IMR-90 (cell line): ENCODE measurements at regions not wholly inside any gene's neighbourhood (a gene's known extent, or its start where the extent isn't known, plus 50 kb on each side); places are given as distances from the start of the nearest gene placed in this dataset.

Source experiments
- ATAC-seq: fragments of 200-7000 bp; cut with Tn5 transposase; 2 replicates; pipeline ENCODE4 v1.9.1; 2020; ENCODE audit warnings: low read depth, mild to moderate bottlenecking, moderate library complexity
- BruUV-seq: library from RNA; stranded (reverse); fragments of 400-500 nt; replicated peaks from 2 replicates; lab custom pipeline; 2021; lab: Mats Ljungman, UMichigan
- CTCF ChIA-PET: fragments of 300-600 bp; formaldehyde crosslinking; extraction: SDS; loops from one replicate; lab custom pipeline; 2021; ENCODE audit warnings: antibody characterized with exemption; lab: Yijun Ruan, JAX
- POLR2A ChIA-PET: fragments of 300-600 bp; sonication (Branson Sonifier 250); formaldehyde crosslinking; loops from one replicate; lab custom pipeline; 2022; ENCODE audit warnings: antibody characterized with exemption; ENCODE audit not compliant: unreplicated experiment; lab: Charles Lee
- DNase-seq: peaks from one replicate; pipeline ENCODE4 v3.0.0; 2013
- H2AFZ ChIP-seq: replicated peaks from 2 replicates; pipeline ENCODE3; 2013; ENCODE audit warnings: low read length, mild to moderate bottlenecking; ENCODE audit not compliant: poor library complexity
- H2AK5ac ChIP-seq: 2 replicates; pipeline ENCODE4 v1.6.1; 2013; ENCODE audit warnings: low read depth, low read length, inconsistent platforms
- H2AK9ac ChIP-seq: replicated peaks from 2 replicates; pipeline ENCODE3; 2013; ENCODE audit warnings: mild to moderate bottlenecking, low read depth, low read length, moderate library complexity; ENCODE audit not compliant: poor library complexity
- H2BK120ac ChIP-seq: 2 replicates; pipeline ENCODE4 v1.6.1; 2013; ENCODE audit warnings: low read depth, low read length, inconsistent platforms
- H2BK15ac ChIP-seq: 3 replicates; pipeline ENCODE4 v1.6.1; 2013; ENCODE audit warnings: low read depth, low read length, inconsistent platforms
- H2BK20ac ChIP-seq: 2 replicates; pipeline ENCODE4 v1.6.1; 2013; ENCODE audit warnings: low read depth, mild to moderate bottlenecking, inconsistent platforms, low read length, moderate library complexity
- H2BK5ac ChIP-seq: 2 replicates; pipeline ENCODE4 v1.6.1; 2013; ENCODE audit warnings: mild to moderate bottlenecking, low read depth, low read length, inconsistent platforms; ENCODE audit not compliant: poor library complexity, severe bottlenecking
- H3K14ac ChIP-seq: replicated peaks from 2 replicates; pipeline ENCODE4 v1.6.1; 2013; ENCODE audit warnings: low read depth, low read length, inconsistent platforms
- H3K18ac ChIP-seq: 2 replicates; pipeline ENCODE4 v1.6.1; 2013; ENCODE audit warnings: low read depth, low read length, control low read depth
- H3K23ac ChIP-seq: 2 replicates; pipeline ENCODE4 v1.6.1; 2013; ENCODE audit warnings: low read depth, low read length, inconsistent platforms
- H3K27ac ChIP-seq: 2 replicates; pipeline ENCODE4 v1.5.1; 2013; ENCODE audit warnings: mild to moderate bottlenecking, control low read depth, low read length; ENCODE audit not compliant: insufficient read depth
- H3K27me3 ChIP-seq: 2 replicates; pipeline ENCODE4 v1.6.1; 2013; ENCODE audit warnings: low read length; ENCODE audit not compliant: control insufficient read depth, insufficient read depth
- H3K36me3 ChIP-seq: 2 replicates; pipeline ENCODE4 v1.6.1; 2013; ENCODE audit warnings: low read length, mixed read lengths; ENCODE audit not compliant: control insufficient read depth, insufficient read depth
- H3K4ac ChIP-seq: 2 replicates; pipeline ENCODE4 v1.6.1; 2013; ENCODE audit warnings: low read depth, low read length, inconsistent platforms
- H3K4me1 ChIP-seq: 2 replicates; pipeline ENCODE4 v1.6.1; 2013; ENCODE audit warnings: low read length, mixed read lengths; ENCODE audit not compliant: control insufficient read depth, insufficient read depth
- H3K4me2 ChIP-seq: 2 replicates; pipeline ENCODE4 v1.6.1; 2013; ENCODE audit warnings: low read depth, mild to moderate bottlenecking, control low read depth, low read length, moderate library complexity
- H3K4me3 ChIP-seq: 2 replicates; pipeline ENCODE4 v1.5.1; 2013; ENCODE audit warnings: low read depth, mild to moderate bottlenecking, control low read depth, low read length, moderate library complexity; ENCODE audit not compliant: insufficient read depth
- H3K56ac ChIP-seq: 2 replicates; pipeline ENCODE4 v1.6.1; 2013; ENCODE audit warnings: low read length, inconsistent platforms; ENCODE audit not compliant: insufficient read depth; ENCODE audit errors: extremely low read depth
- H3K79me1 ChIP-seq, 2 experiments: 2 replicates each; pipeline ENCODE4 v1.6.1; 2013; ENCODE audit warnings: low read length in 2 of 2, inconsistent platforms in 1 of 2, low read depth in 1 of 2
- H3K9ac ChIP-seq: 2 replicates; pipeline ENCODE4 v1.6.1; 2013; ENCODE audit warnings: low read depth, low read length, control low read depth
- H3K9me1 ChIP-seq: 2 replicates; pipeline ENCODE4 v1.6.1; 2013; ENCODE audit warnings: low read length, inconsistent platforms; ENCODE audit not compliant: insufficient read depth
- H3K9me3 ChIP-seq: 2 replicates; pipeline ENCODE4 v1.6.1; 2013; ENCODE audit warnings: low read length; ENCODE audit not compliant: control insufficient read depth, insufficient read depth
- H4K20me1 ChIP-seq: 2 replicates; pipeline ENCODE4 v1.6.1; 2013; ENCODE audit warnings: low read length, inconsistent platforms; ENCODE audit not compliant: insufficient read depth
- H4K5ac ChIP-seq: 2 replicates; pipeline ENCODE4 v1.6.1; 2013; ENCODE audit warnings: mild to moderate bottlenecking, low read depth, low read length, control low read depth
- H4K8ac ChIP-seq, 2 experiments: 2 replicates each; pipeline ENCODE4 v1.6.1; 2013; ENCODE audit warnings: low read depth in 2 of 2, low read length in 2 of 2, control low read depth in 1 of 2, inconsistent platforms in 1 of 2
- H4K91ac ChIP-seq: 2 replicates; pipeline ENCODE4 v1.6.1; 2013; ENCODE audit warnings: low read depth, low read length, inconsistent platforms; ENCODE audit not compliant: insufficient read depth
- BHLHE40 ChIP-seq: fragments of 150-350 bp; IDR thresholded peaks from 2 replicates; pipeline ENCODE4 v1.6.1; 2016; ENCODE audit warnings: mild to moderate bottlenecking, low read depth, low read length
- CEBPB ChIP-seq: IDR thresholded peaks from 2 replicates; pipeline ENCODE4 v1.6.1; 2012; ENCODE audit warnings: low read depth, low read length, improper control_type of control experiment
- CHD1 ChIP-seq: IDR thresholded peaks from 2 replicates; pipeline ENCODE4 v1.6.1; 2012; ENCODE audit warnings: low read depth, low read length, improper control_type of control experiment
- ELK1 ChIP-seq: fragments of 150-350 bp; IDR thresholded peaks from 2 replicates; pipeline ENCODE4 v1.6.1; 2016; ENCODE audit warnings: low read depth, mild to moderate bottlenecking, low read length, moderate library complexity, borderline replicate concordance
- FOS ChIP-seq: fragments of 150-350 bp; IDR thresholded peaks from 2 replicates; pipeline ENCODE4 v1.6.1; 2016; ENCODE audit warnings: low read depth, low read length
- MAFK ChIP-seq: IDR thresholded peaks from 2 replicates; pipeline ENCODE4 v1.6.1; 2012; ENCODE audit warnings: low read depth, low read length, improper control_type of control experiment
- MAZ ChIP-seq: IDR thresholded peaks from 2 replicates; pipeline ENCODE4 v1.6.1; 2012; ENCODE audit warnings: low read depth, mild to moderate bottlenecking, low read length, improper control_type of control experiment, moderate library complexity, borderline replicate concordance
- MXI1 ChIP-seq: IDR thresholded peaks from 2 replicates; pipeline ENCODE4 v1.6.1; 2012; ENCODE audit warnings: low read depth, mild to moderate bottlenecking, low read length, moderate library complexity, borderline replicate concordance
- NFE2L2 ChIP-seq: fragments of 150-350 bp; IDR thresholded peaks from 2 replicates; pipeline ENCODE4 v1.6.1; 2016; ENCODE audit warnings: low read depth, mild to moderate bottlenecking, low read length
- POLR2A ChIP-seq: IDR thresholded peaks from 2 replicates; pipeline ENCODE4 v1.6.1; 2012; ENCODE audit warnings: mild to moderate bottlenecking, low read depth, low read length
- RAD21 ChIP-seq: IDR thresholded peaks from 2 replicates; pipeline ENCODE4 v1.6.1; 2012; ENCODE audit warnings: low read length, improper control_type of control experiment
- RCOR1 ChIP-seq: IDR thresholded peaks from 2 replicates; pipeline ENCODE4 v1.6.1; 2012; ENCODE audit warnings: mild to moderate bottlenecking, low read length, improper control_type of control experiment; ENCODE audit not compliant: insufficient replicate concordance
- RFX5 ChIP-seq: IDR thresholded peaks from 2 replicates; pipeline ENCODE4 v1.8.0; 2012; ENCODE audit warnings: low read depth, mild to moderate bottlenecking, low read length, moderate library complexity
- SMC3 ChIP-seq: fragments of 150-350 bp; IDR thresholded peaks from 2 replicates; pipeline ENCODE4 v1.6.1; 2016; ENCODE audit warnings: low read depth, mild to moderate bottlenecking, antibody characterized with exemption, low read length, moderate library complexity
- WGBS, 2 experiments: methylation state at CpG; one replicate each; pipeline versions ENCODE4 v1.1.5 to v1.1.7; 2013; ENCODE audit warnings: missing lambda C conversion rate in 2 of 2; ENCODE audit not compliant: insufficient read length in 1 of 2; ENCODE audit errors: extremely low coverage in 2 of 2; 5-methylcytosine and 5-hydroxymethylcytosine counted together
- dilution Hi-C: fragments of 300-500 bp; cut with HindIII; formaldehyde crosslinking; loops from one replicate; pipeline ENCODE4 v1.14.3; 2018; ENCODE audit warnings: low sequenced_read_pairs; ENCODE audit not compliant: unreplicated experiment
- in situ Hi-C: fragments of 300-500 bp; cut with MboI; formaldehyde crosslinking; loops from 3 replicates; pipeline ENCODE4 v1.14.3; 2019; ENCODE audit warnings: low sequenced_read_pairs, inconsistent platforms, mixed read lengths
- intact Hi-C: fragments of 100-400 bp; cut with micrococcal nuclease; formaldehyde crosslinking; loops from 2 replicates; pipeline ENCODE4 v1.10.0; 2022
- TF ChIP-seq, protein P1 (sequence below): conservative IDR thresholded peaks from 2 replicates; pipeline ENCODE4 v1.5.1; 2012; ENCODE audit warnings: mild to moderate bottlenecking, low read depth, low read length, improper control_type of control experiment
- TF ChIP-seq, protein P2 (sequence below): fragments of 150-350 bp; IDR thresholded peaks from 2 replicates; pipeline ENCODE4 v1.6.1; 2017; ENCODE audit warnings: mild to moderate bottlenecking, antibody characterized with exemption, low read length, low read depth

DNA sequence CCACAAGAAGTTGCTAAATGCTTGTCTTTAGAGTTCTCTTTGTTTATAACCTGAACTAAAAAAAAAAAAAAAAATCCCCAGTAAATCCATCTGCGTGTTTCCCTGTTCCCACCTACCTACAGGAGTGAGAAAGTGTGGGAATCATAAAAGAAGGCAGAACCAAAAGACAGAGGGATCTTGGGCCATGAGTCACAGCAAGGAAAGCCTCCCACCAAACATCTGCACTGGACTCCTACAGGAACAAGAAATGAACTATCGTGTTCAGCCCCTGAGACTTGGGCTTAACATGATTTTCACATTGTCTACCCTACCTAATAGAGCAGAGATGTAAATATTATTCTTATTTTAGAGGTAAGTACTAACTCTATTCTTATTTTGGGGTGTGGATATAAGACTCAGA, 1761.2 kb upstream of the CELF4 start:
- Histone ChIP-seq H2BK5ac (no peak overlapping the region), H4K91ac (no peak overlapping the region), H3K79me1 (no peaks in the 10 kb centered on the region), H3K27me3 (no peaks in the 10 kb centered on the region), H2AFZ (no peak overlapping the region), H3K9me1 (no peaks in the 10 kb centered on the region), H3K4me3 (no peak overlapping the region), H3K4ac (no peak overlapping the region), H3K23ac (no peak overlapping the region), H3K56ac (no peak overlapping the region), H3K14ac (no peak overlapping the region), H3K27ac (no peak overlapping the region), H4K5ac (no peak overlapping the region), H2BK120ac (no peak overlapping the region), H3K4me1 (no peaks in the 10 kb centered on the region), H2BK20ac (no peak overlapping the region), H3K36me3 (no peaks in the 10 kb centered on the region), H2BK15ac (no peak overlapping the region), H2AK9ac (no peak overlapping the region), H3K9me3 (no peaks in the 10 kb centered on the region), H4K8ac (no peak overlapping the region), H3K9ac (no peak overlapping the region), H4K20me1 (no peaks in the 10 kb centered on the region), H3K18ac (no peak overlapping the region), H3K4me2 (no peak overlapping the region), H2AK5ac (no peak overlapping the region)
- no CpG with 5 or more reads among the region's 2 CpGs for WGBS, 2 experiments
- DNase-seq (no peak), ATAC-seq (no peak)
- ChIA-PET POLR2A (no interaction called here), CTCF (no interaction called here)
- intact Hi-C loops (no loop called here), in situ Hi-C loops (no loop called here), dilution Hi-C loops (no loop called here)
- BruUV-seq: no TSS peak
- TF ChIP-seq SMC3: no peak
- no peak for TF ChIP-seq ELK1
- TF ChIP-seq RFX5: no peak
- TF ChIP-seq MAFK: no peak
- no peak for TF ChIP-seq CEBPB
- TF ChIP-seq RCOR1: no peak
- TF ChIP-seq, protein P1, sequence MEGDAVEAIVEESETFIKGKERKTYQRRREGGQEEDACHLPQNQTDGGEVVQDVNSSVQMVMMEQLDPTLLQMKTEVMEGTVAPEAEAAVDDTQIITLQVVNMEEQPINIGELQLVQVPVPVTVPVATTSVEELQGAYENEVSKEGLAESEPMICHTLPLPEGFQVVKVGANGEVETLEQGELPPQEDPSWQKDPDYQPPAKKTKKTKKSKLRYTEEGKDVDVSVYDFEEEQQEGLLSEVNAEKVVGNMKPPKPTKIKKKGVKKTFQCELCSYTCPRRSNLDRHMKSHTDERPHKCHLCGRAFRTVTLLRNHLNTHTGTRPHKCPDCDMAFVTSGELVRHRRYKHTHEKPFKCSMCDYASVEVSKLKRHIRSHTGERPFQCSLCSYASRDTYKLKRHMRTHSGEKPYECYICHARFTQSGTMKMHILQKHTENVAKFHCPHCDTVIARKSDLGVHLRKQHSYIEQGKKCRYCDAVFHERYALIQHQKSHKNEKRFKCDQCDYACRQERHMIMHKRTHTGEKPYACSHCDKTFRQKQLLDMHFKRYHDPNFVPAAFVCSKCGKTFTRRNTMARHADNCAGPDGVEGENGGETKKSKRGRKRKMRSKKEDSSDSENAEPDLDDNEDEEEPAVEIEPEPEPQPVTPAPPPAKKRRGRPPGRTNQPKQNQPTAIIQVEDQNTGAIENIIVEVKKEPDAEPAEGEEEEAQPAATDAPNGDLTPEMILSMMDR: no peak
- TF ChIP-seq MAZ: no peak
- TF ChIP-seq CHD1: no peak
- TF ChIP-seq POLR2A: no peak
- TF ChIP-seq NFE2L2: no peak
- TF ChIP-seq BHLHE40: no peak
- TF ChIP-seq RAD21: no peak
- no peak for TF ChIP-seq MXI1
- TF ChIP-seq, protein P2, sequence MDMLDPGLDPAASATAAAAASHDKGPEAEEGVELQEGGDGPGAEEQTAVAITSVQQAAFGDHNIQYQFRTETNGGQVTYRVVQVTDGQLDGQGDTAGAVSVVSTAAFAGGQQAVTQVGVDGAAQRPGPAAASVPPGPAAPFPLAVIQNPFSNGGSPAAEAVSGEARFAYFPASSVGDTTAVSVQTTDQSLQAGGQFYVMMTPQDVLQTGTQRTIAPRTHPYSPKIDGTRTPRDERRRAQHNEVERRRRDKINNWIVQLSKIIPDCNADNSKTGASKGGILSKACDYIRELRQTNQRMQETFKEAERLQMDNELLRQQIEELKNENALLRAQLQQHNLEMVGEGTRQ: no peak
- TF ChIP-seq FOS: no peak
